K562 (cell line): ENCODE measurements at regions not wholly inside any gene's neighbourhood (a gene's known extent, or its start where the extent isn't known, plus 50 kb on each side); places are given as distances from the start of the nearest gene placed in this dataset.

Source experiments
- ATAC-seq: fragments of 200-7000 bp; cut with Tn5 transposase; 3 replicates; pipeline ENCODE4 v1.9.1; 2020; ENCODE audit warnings: moderate library complexity
- BruUV-seq: library from RNA; stranded (reverse); fragments of 400-500 nt; replicated peaks from 2 replicates; lab custom pipeline; 2021; lab: Mats Ljungman, UMichigan
- CTCF ChIA-PET: fragments of 300-600 bp; formaldehyde crosslinking; extraction: SDS; loops from one replicate; lab custom pipeline; 2021; ENCODE audit warnings: low intra/inter-chr PET ratio; lab: Yijun Ruan, JAX
- POLR2A ChIA-PET: fragments of 300-600, 350-650 bp; sonication (Branson Sonifier 250); formaldehyde crosslinking; extraction: SDS; loops from one replicate; lab custom pipeline; 2021; ENCODE audit warnings: antibody characterized with exemption, inconsistent platforms; lab: Yijun Ruan, JAX
- DNase-seq, 4 experiments: peaks; one replicate each; pipeline versions ENCODE4 v3.0.0 to v3.0.0-alpha.2; 2011 to 2018; ENCODE audit warnings: low spot score in 3 of 4, mixed read lengths in 3 of 4; ENCODE audit errors: extremely low read depth in 1 of 4
- FAIRE-seq: peaks from 2 replicates; lab custom pipeline; 2011; peaks lifted over from hg19 to GRCh38; lab: Jason Lieb, UNC
- H2AFZ ChIP-seq: 2 replicates; pipeline ENCODE4 v1.6.0; 2011; ENCODE audit warnings: low read depth, low read length, control low read depth, inconsistent platforms
- H3K27ac ChIP-seq: fragments of 200-600 bp; 3 replicates; pipeline ENCODE4 v1.8.0; 2011; ENCODE audit warnings: low read depth, mild to moderate bottlenecking, control low read depth, inconsistent platforms, low read length, moderate library complexity, mixed read lengths; ENCODE audit errors: extremely low read depth
- H3K27me3 ChIP-seq, 2 experiments: fragments of 300-600 bp in 1 of 2; 2 replicates in 1 of 2; 3 replicates in 1 of 2; pipeline versions ENCODE4 v1.6.0 to v1.8.0; 2011; ENCODE audit warnings: inconsistent platforms in 2 of 2, low read length in 2 of 2, mild to moderate bottlenecking in 1 of 2, mixed read lengths in 1 of 2, moderate library complexity in 1 of 2; ENCODE audit not compliant: control insufficient read depth in 2 of 2, insufficient read depth in 2 of 2
- H3K36me3 ChIP-seq: fragments of 300-600 bp; 3 replicates; pipeline ENCODE4 v1.8.0; 2011; ENCODE audit warnings: mild to moderate bottlenecking, low read length, inconsistent platforms; ENCODE audit not compliant: control insufficient read depth, insufficient read depth
- H3K4me1 ChIP-seq, 2 experiments: fragments of 200-600 bp in 1 of 2; replicated peaks in 1 of 2; 2 replicates in 1 of 2; 3 replicates in 1 of 2; pipeline versions ENCODE4 v1.5.1 to v1.8.0; 2011; ENCODE audit warnings: inconsistent platforms in 2 of 2, low read length in 2 of 2, mild to moderate bottlenecking in 1 of 2, mixed read lengths in 1 of 2, moderate library complexity in 1 of 2; ENCODE audit not compliant: control insufficient read depth in 2 of 2, insufficient read depth in 2 of 2
- H3K4me2 ChIP-seq: 2 replicates; pipeline ENCODE4 v1.6.1; 2011; ENCODE audit warnings: low read length, control low read depth, inconsistent platforms, mixed read lengths; ENCODE audit not compliant: insufficient read depth
- H3K4me3 ChIP-seq: fragments of 200-600 bp; sonication (generic), shearing (Covaris generic); 2 replicates; pipeline ENCODE4 v1.5.1; 2016; ENCODE audit warnings: control low read depth, inconsistent platforms
- H3K79me2 ChIP-seq: fragments of 200-600 bp; 3 replicates; pipeline ENCODE4 v1.8.0; 2011; ENCODE audit warnings: low read length, inconsistent platforms; ENCODE audit not compliant: control insufficient read depth, insufficient read depth
- H3K9ac ChIP-seq, 2 experiments: 2 replicates each; pipeline versions ENCODE4 v1.6.0 to v1.6.1; 2011; ENCODE audit warnings: low read depth in 2 of 2, low read length in 2 of 2, control low read depth in 1 of 2, inconsistent platforms in 1 of 2, mild to moderate bottlenecking in 1 of 2, mixed read lengths in 1 of 2; ENCODE audit not compliant: insufficient read depth in 1 of 2
- H3K9me1 ChIP-seq: one replicate; pipeline ENCODE4 v1.6.0; 2011; ENCODE audit warnings: inconsistent platforms, mild to moderate bottlenecking, low read length, moderate library complexity; ENCODE audit not compliant: control insufficient read depth, insufficient read depth
- H3K9me3 ChIP-seq: replicated peaks from 2 replicates; pipeline ENCODE4 v1.5.1; 2011; ENCODE audit warnings: low read depth, low read length, inconsistent platforms; ENCODE audit not compliant: control insufficient read depth, insufficient read depth
- H4K20me1 ChIP-seq: replicated peaks from 2 replicates; pipeline ENCODE4 v1.6.1; 2011; ENCODE audit warnings: low read length, inconsistent platforms, mixed read lengths; ENCODE audit not compliant: control insufficient read depth, insufficient read depth
- CBX3 ChIP-seq, 2 experiments: IDR thresholded peaks; 1 replicate in 1 of 2; 2 replicates in 1 of 2; pipeline ENCODE4 v1.6.1; 2012; ENCODE audit warnings: inconsistent platforms in 2 of 2, low read length in 2 of 2, borderline replicate concordance in 1 of 2, control low read depth in 1 of 2
- GTF2E2 ChIP-seq: fragments of 200-800 bp; sonication (Bioruptor generic); IDR thresholded peaks from 2 replicates; pipeline ENCODE4 v1.6.1; 2016; ENCODE audit warnings: missing genetic modification characterization, missing compliant biosample characterization
- HEY1 ChIP-seq: fragments of 250-450 bp; sonication (Bioruptor Pico); IDR thresholded peaks from 2 replicates; pipeline ENCODE4 v1.5.0; 2020; ENCODE audit warnings: mild to moderate bottlenecking, moderate library complexity, borderline replicate concordance
- HINFP ChIP-seq: fragments of 450-650 bp; conservative IDR thresholded peaks from 2 replicates; pipeline ENCODE4 v1.6.1; 2016; ENCODE audit warnings: missing genetic modification characterization, low read depth, mild to moderate bottlenecking, control low read depth, missing compliant biosample characterization
- IRF9 ChIP-seq: fragments of 450-650 bp; IDR thresholded peaks from 2 replicates; pipeline ENCODE4 v1.6.1; 2016; ENCODE audit warnings: missing biosample characterization, missing genetic modification characterization
- L3MBTL2 ChIP-seq: fragments of 450-650 bp; IDR thresholded peaks from 2 replicates; pipeline ENCODE4 v1.6.1; 2016; ENCODE audit warnings: mild to moderate bottlenecking, moderate library complexity
- LARP7 ChIP-seq: fragments of 450-650 bp; IDR thresholded peaks from 2 replicates; pipeline ENCODE4 v1.6.1; 2016
- LCOR ChIP-seq: sonication (generic); formaldehyde crosslinking; IDR thresholded peaks from 2 replicates; pipeline ENCODE4 v1.8.0; 2022; ENCODE audit warnings: mild to moderate bottlenecking, missing genetic modification reagents
- NCOA6 ChIP-seq: fragments of 450-650 bp; IDR thresholded peaks from 2 replicates; pipeline ENCODE4 v1.6.1; 2017; ENCODE audit warnings: mild to moderate bottlenecking
- RBM15 ChIP-seq: fragments of 200-400 bp; formaldehyde crosslinking; IDR thresholded peaks from 2 replicates; pipeline ENCODE4 v1.6.1; 2018; ENCODE audit warnings: mild to moderate bottlenecking, low read length, moderate library complexity; ENCODE audit not compliant: insufficient read depth
- RFX5 ChIP-seq: IDR thresholded peaks from 2 replicates; pipeline ENCODE4 v1.6.1; 2011; ENCODE audit warnings: low read depth, mild to moderate bottlenecking, improper control_type of control experiment, low read length
- SMAD2 ChIP-seq: fragments of 150-350 bp; IDR thresholded peaks from 2 replicates; pipeline ENCODE4 v1.6.1; 2014; ENCODE audit warnings: low read depth, mild to moderate bottlenecking, low read length
- TCF3 ChIP-seq: sonication (generic); formaldehyde crosslinking; IDR thresholded peaks from 2 replicates; pipeline ENCODE4 v1.4.0; 2020; ENCODE audit warnings: mild to moderate bottlenecking, missing genetic modification reagents
- THRAP3 ChIP-seq: fragments of 450-650 bp; IDR thresholded peaks from 2 replicates; pipeline ENCODE4 v1.6.1; 2016; ENCODE audit warnings: mild to moderate bottlenecking, inconsistent platforms, borderline replicate concordance
- ZFX ChIP-seq: sonication (generic); formaldehyde crosslinking; IDR thresholded peaks from 2 replicates; pipeline ENCODE4 v1.8.0; 2022; ENCODE audit warnings: mild to moderate bottlenecking, missing genetic modification reagents, moderate library complexity
- ZNF134 ChIP-seq: fragments of 250-450 bp; sonication (Bioruptor Pico); conservative IDR thresholded peaks from 2 replicates; pipeline ENCODE4 v1.4.0; 2020
- ZNF444 ChIP-seq: fragments of 250-450 bp; sonication (Bioruptor Pico); IDR thresholded peaks from 2 replicates; pipeline ENCODE4 v1.4.0; 2020; ENCODE audit warnings: mild to moderate bottlenecking, moderate library complexity
- WGBS: fragments of 100-300 bp; shearing (Covaris generic); methylation state at CpG from one replicate; pipeline ENCODE4 v1.1.6; 2016; ENCODE audit warnings: low coverage, mixed read lengths; ENCODE audit not compliant: insufficient coverage; ENCODE audit errors: missing lambda C conversion rate; 5-methylcytosine and 5-hydroxymethylcytosine counted together
- in situ Hi-C: fragments of 300-500 bp; cut with MboI; formaldehyde crosslinking; loops from 4 replicates; pipeline ENCODE4 v1.15.0; 2018; ENCODE audit warnings: inconsistent platforms, mixed read lengths
- intact Hi-C: fragments of 100-400 bp; cut with micrococcal nuclease; formaldehyde crosslinking; loops from 2 replicates; pipeline ENCODE4 v1.14.2; 2022

GRCh38 chr14:28102814-28103213, 663.8 kb upstream of the FOXG1 start:
- Histone ChIP-seq H3K4me2 (no peak overlapping the region), H3K27me3 (no peaks in the 10 kb centered on the region), H3K4me3 (no peak overlapping the region), H3K36me3 (no peaks in the 10 kb centered on the region), H3K27ac (no peak overlapping the region), H3K79me2 (no peaks in the 10 kb centered on the region), H2AFZ (no peak overlapping the region), H3K4me1 (no peaks in the 10 kb centered on the region), H3K9ac (no peak overlapping the region), H4K20me1 (no peaks in the 10 kb centered on the region), H3K9me3 (no peaks in the 10 kb centered on the region), H3K9me1 (no peaks in the 10 kb centered on the region)
- no TSS peak for BruUV-seq
- ChIA-PET CTCF (no interaction called here), POLR2A (no interaction called here)
- TF ChIP-seq RBM15 (no peak), TCF3 (CRISPR knock-in tag) (peak; percentile 54)
- intact Hi-C loops, result no loop called here
- no peak for ATAC-seq
- in situ Hi-C loops, result no loop called here
- 4% methylated on average over 3 of the region's 3 CpGs for WGBS
- no peak for FAIRE-seq
- no peak for DNase-seq

- Histone ChIP-seq H3K4me2 (no peak overlapping the region), H4K20me1 (no peaks in the 10 kb centered on the region), H3K27me3 (no peaks in the 10 kb centered on the region), H3K4me1 (no peaks in the 10 kb centered on the region), H3K36me3 (no peaks in the 10 kb centered on the region), H3K9me1 (no peaks in the 10 kb centered on the region), H2AFZ (no peak overlapping the region), H3K79me2 (no peaks in the 10 kb centered on the region), H3K27ac (no peak overlapping the region), H3K9me3 (no peaks in the 10 kb centered on the region), H3K9ac (no peak overlapping the region)
- 7% methylated on average over 2 of the region's 2 CpGs for WGBS
- intact Hi-C loops (no loop called here), in situ Hi-C loops (no loop called here)
- ATAC-seq, result no peak
- FAIRE-seq, result no peak
- POLR2A ChIA-PET, result no interaction called here
- CTCF ChIA-PET, result no interaction called here
- no peak for DNase-seq
- BruUV-seq, result no TSS peak
- no peak for TF ChIP-seq HINFP
- TF ChIP-seq ZFX (CRISPR knock-in tag), result no peak
- TF ChIP-seq ZNF444 (CRISPR knock-in tag), result no peak
- TF ChIP-seq THRAP3, result no peak
- no peak for TF ChIP-seq CBX3 (IDR thresholded peaks at IDR 0.05; ENCODE audit: borderline replicate concordance in 1 of 2, low read length in 2 of 2)
- no peak for TF ChIP-seq ZNF134
- TF ChIP-seq SMAD2, result no peak
- TF ChIP-seq RFX5, result no peak
- no peak for TF ChIP-seq LARP7
- no peak for TF ChIP-seq LCOR (CRISPR knock-in tag)
- no peak for TF ChIP-seq HEY1 (CRISPR knock-in tag)
- no peak for TF ChIP-seq GTF2E2 (tag)
- TF ChIP-seq IRF9 (tag), result no peak
- TF ChIP-seq L3MBTL2, result no peak
- TF ChIP-seq NCOA6, result no peak
- TF ChIP-seq, all 486 proteins: peak for 0
- no peak overlapping the region for H3K4me3 ChIP-seq
These were observed 653.3 kb upstream of the FOXG1 start for GRCh38 chr14:28113311-28113710.
